ENCODE measurements at regions not wholly inside any gene's neighbourhood (a gene's known extent, or its start where the extent isn't known, plus 50 kb on each side); places are given as distances from the start of the nearest gene placed in this dataset.
"Not testable (repeated sequence)": the region's sequence is repeated elsewhere in the genome, so short reads cannot be mapped to it uniquely, and the experiment has no call there.

- H3K4me1 ChIP-seq (replicated peaks in 1 of 2; ENCODE audit: control insufficient read depth in 2 of 2, insufficient read depth in 2 of 2, low read length in 2 of 2); FAIRE-seq; DNase-seq (ENCODE audit: extremely low read depth in 1 of 4, low spot score in 3 of 4); CTCF ChIA-PET (ENCODE audit: low intra/inter-chr PET ratio); H3K79me2 ChIP-seq (ENCODE audit: control insufficient read depth, insufficient read depth, low read length); intact Hi-C loops (cut with micrococcal nuclease); ATAC-seq; POLR2A ChIA-PET; H2AFZ ChIP-seq (ENCODE audit: low read depth, low read length); BruUV-seq (replicated peaks); H3K27me3 ChIP-seq (ENCODE audit: control insufficient read depth in 2 of 2, insufficient read depth in 2 of 2, low read length in 2 of 2); H3K9ac ChIP-seq (ENCODE audit: insufficient read depth in 1 of 2, low read depth in 2 of 2, low read length in 2 of 2); H3K9me3 ChIP-seq (replicated peaks; ENCODE audit: control insufficient read depth, insufficient read depth, low read depth, low read length); H3K36me3 ChIP-seq (ENCODE audit: control insufficient read depth, insufficient read depth, low read length); H4K20me1 ChIP-seq (replicated peaks; ENCODE audit: control insufficient read depth, insufficient read depth, low read length); H3K27ac ChIP-seq (ENCODE audit: extremely low read depth, low read depth, low read length); in situ Hi-C loops (cut with MboI); H3K4me2 ChIP-seq (ENCODE audit: insufficient read depth, low read length); H3K9me1 ChIP-seq (ENCODE audit: control insufficient read depth, insufficient read depth, low read length); H3K4me3 ChIP-seq: not testable (repeated sequence)
- 0% methylated on average over 1 of the region's 1 CpG for WGBS (ENCODE audit: insufficient coverage, low coverage, missing lambda C conversion rate)
- peak; percentile 73 for TF ChIP-seq ZNF316 (IDR thresholded peaks at IDR 0.05)
- TF ChIP-seq MAFG (tag; conservative IDR thresholded peaks at IDR 0.05), result peak; percentile 50; the same call in 1 of the 2 replicates
- TF ChIP-seq C11orf30 (IDR thresholded peaks at IDR 0.05; ENCODE audit: low read depth), result peak; percentile 36; the same call in 1 of the 2 replicates
These were observed 322.2 kb downstream of the CCSER2 start for GRCh38 chr10:84650628-84651027.

GRCh38 chr10:84654671-84655070, 326.3 kb downstream of the CCSER2 start:
- Histone ChIP-seq H3K9me3 (replicated peaks; ENCODE audit: control insufficient read depth, insufficient read depth, low read depth, low read length) (no peaks in the 10 kb centered on the region), H3K27me3 (ENCODE audit: control insufficient read depth in 2 of 2, insufficient read depth in 2 of 2, low read length in 2 of 2) (no peaks in the 10 kb centered on the region), H3K27ac (ENCODE audit: extremely low read depth, low read depth, low read length) (no peak overlapping the region), H3K4me1 (replicated peaks in 1 of 2; ENCODE audit: control insufficient read depth in 2 of 2, insufficient read depth in 2 of 2, low read length in 2 of 2) (no peaks in the 10 kb centered on the region), H2AFZ (ENCODE audit: low read depth, low read length) (no peak overlapping the region), H3K36me3 (ENCODE audit: control insufficient read depth, insufficient read depth, low read length) (no peaks in the 10 kb centered on the region), H3K4me2 (ENCODE audit: insufficient read depth, low read length) (no peak overlapping the region), H3K9ac (ENCODE audit: insufficient read depth in 1 of 2, low read depth in 2 of 2, low read length in 2 of 2) (no peak overlapping the region), H4K20me1 (replicated peaks; ENCODE audit: control insufficient read depth, insufficient read depth, low read length) (no peaks in the 10 kb centered on the region), H3K4me3 (no peak overlapping the region), H3K79me2 (ENCODE audit: control insufficient read depth, insufficient read depth, low read length) (no peaks in the 10 kb centered on the region), H3K9me1 (ENCODE audit: control insufficient read depth, insufficient read depth, low read length) (no peaks in the 10 kb centered on the region)
- intact Hi-C loops (cut with micrococcal nuclease) (no loop called here), in situ Hi-C loops (cut with MboI) (no loop called here)
- CTCF ChIA-PET (ENCODE audit: low intra/inter-chr PET ratio), result no interaction called here
- no peak for ATAC-seq
- FAIRE-seq, result no peak
- WGBS (ENCODE audit: insufficient coverage, low coverage, missing lambda C conversion rate), result 0% methylated on average over 2 of the region's 2 CpGs
- no peak for TF ChIP-seq MAFK (IDR thresholded peaks at IDR 0.05; ENCODE audit: low read length)
- no peak for TF ChIP-seq ZNF124 (CRISPR knock-in tag; IDR thresholded peaks at IDR 0.05)
- TF ChIP-seq ZBTB43 (CRISPR knock-in tag; IDR thresholded peaks at IDR 0.05), result no peak
- TF ChIP-seq LEF1 (IDR thresholded peaks at IDR 0.05), result no peak
- no peak for TF ChIP-seq SMAD1 (IDR thresholded peaks at IDR 0.05; ENCODE audit: low read depth, low read length, partially characterized antibody)
- no peak for TF ChIP-seq ERF (CRISPR knock-in tag; IDR thresholded peaks at IDR 0.05)
- no peak for TF ChIP-seq PHB (CRISPR knock-in tag; IDR thresholded peaks at IDR 0.05)
- TF ChIP-seq CHD4 (IDR thresholded peaks at IDR 0.05; ENCODE audit: insufficient read depth, insufficient replicate concordance, low read depth, low read length, poor library complexity, severe bottlenecking), result no peak
- TF ChIP-seq SMC3 (conservative IDR thresholded peaks at IDR 0.05; ENCODE audit: insufficient read depth, low read depth, low read length), result no peak
- BruUV-seq (replicated peaks), result no TSS peak
- no peak for DNase-seq (ENCODE audit: extremely low read depth in 1 of 4, low spot score in 3 of 4)
- POLR2A ChIA-PET, result interaction anchor here (0.6 kb wide), 1 partner anchor 39 kb away, joined by 3 read pairs; no protein-coding TSS in a partner anchor

Data from K562 (cell line).